ENCODE measurements at regions not wholly inside any gene's neighbourhood (a gene's known extent, or its start where the extent isn't known, plus 50 kb on each side); places are given as distances from the start of the nearest gene placed in this dataset.
A peak's percentile ranks its signal among the peaks of the same experiment; 100 is the strongest.

DNA sequence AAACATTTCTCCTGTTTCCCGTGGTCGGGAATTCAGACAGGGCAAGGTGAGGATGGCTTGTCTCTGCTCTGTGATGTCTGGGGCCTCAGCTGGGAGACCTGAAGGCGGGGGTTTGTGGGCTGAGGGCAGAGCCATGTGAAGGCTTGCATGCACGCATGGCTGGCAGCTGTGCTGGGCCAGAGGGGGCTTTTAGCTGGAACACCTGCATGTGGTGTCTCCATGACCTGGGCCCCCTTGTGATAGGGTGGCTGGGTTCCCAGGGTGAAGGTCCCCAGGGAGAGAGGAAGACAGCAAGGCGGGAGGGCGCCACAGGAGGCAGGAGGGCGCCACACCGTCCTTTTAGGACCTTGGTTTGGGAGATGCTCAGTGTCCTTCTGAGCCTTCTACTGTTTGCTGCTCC lies 101.6 kb upstream of the PRR23E start:
- DNase-seq, result no peak

DNA sequence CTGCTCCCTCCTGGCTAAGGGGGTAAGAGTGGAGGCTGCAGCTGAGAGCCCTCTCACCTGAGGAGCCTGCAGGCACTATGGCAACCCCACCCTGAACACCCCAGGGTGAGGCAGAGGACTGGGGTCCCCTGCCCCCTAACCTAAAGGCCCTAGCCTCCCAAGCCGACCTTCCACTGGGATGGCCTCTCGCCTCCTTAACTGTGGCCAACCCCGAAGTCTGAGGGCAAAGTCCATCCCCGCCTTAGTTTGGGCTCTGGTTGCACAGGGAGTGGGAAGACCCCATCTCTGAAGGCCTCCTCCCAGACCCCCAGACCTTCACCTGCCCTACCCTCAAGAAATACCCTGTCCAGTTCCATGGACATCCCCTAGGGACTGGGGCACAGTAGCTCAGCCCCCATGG lies 100.6 kb upstream of the PRR23E start:
- DNase-seq, result no peak

DNA sequence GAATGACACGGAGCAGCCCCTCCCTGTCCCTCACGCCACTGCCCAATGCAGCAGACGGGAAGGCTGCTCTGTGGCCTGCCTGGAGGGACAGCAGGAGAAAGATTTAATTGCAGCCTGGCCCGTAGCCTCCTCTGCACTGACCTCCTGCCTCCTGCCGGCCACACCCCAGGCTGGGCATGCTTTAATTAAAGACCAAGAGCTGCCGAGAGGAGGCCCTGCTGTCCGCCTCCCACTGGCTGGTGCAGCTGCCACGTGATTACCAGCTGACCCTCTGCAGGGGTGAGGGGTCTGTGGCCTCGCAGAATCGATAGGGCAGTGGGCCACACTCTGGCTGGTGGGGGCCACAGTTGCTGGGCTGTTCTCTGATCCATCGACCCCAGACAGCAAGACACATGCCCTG lies 100.2 kb upstream of the PRR23E start:
- peak; percentile 30 for DNase-seq

DNA sequence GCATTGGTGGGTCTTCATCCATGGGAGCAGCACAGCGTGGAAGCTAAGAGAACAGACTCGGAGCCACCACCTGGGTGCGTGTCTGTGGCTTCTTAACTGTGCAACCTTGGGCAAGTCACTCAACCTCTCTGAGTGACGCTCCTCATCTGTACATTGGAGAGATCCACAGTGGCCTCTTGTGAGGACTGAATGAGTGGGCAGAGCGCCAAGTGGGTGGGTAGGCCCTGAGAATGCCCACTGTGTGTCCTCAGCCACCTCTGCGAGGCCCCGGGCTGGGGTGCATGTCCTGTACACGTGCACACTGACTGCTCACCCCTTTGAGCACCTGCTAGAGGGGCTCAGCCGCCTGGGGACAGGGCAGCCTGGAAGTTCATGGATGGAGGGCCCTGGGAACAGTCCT lies 99.6 kb upstream of the PRR23E start:
- peak; percentile 13 for DNase-seq

DNA sequence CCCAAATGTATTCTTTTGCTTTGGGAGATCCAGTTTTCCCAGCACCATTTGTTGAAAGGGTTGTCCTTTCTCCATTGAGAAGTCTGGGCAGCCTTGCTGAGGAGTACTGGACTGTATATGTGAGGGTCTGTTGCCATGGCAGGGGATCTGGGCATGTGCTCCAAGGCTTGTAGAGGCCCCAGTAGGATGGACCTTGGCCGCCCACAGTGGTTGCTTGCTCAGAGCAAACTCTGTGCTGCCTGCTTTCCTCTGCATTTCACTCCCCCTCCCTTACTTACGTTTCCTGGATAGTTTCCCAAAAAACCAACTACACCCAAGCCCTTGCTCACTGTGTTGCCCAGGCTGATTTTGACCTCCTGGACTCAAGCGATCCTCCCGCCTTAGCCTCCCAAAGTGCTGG lies 97.2 kb upstream of the PRR23E start:
- no peak for DNase-seq

DNA sequence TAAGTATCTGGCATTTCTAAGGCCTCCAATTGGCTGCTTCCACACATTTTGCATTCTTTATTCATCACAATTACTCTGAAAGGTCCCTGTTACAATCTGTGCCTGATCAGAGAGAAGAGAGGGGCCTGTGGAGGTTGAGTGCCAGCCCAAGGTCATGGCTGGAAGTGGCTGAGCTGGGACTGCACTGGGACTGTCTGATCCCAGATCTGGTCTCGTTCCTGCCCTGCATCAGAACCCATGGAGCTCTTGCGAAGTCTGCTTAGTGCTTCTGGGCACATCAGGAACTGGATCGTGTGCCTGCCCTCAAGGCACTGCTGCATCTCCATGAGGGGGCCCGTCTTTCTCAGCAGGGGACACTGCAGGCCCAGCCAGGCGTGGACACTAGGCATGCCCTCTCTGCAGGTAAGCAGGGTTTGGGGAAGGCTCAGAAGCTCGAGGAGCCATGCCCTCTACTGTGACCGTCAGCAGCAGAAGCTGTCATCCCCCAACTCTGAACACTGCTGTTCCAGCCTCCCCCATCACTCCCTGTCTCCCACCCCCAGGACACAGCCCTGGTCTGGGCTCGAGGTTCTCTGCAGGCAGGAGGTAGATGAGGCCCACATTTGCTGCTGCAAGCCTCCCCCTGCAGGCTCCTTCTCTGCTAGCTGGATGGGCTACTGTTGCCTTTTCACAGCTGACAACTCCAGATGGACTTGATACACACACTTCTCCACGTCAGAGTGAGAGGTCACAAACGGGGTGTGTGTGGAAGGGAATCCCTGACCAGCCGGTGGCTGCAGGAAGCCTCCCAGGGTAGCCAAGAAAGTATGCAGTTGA lies 96.5 kb upstream of the PRR23E start:
- no peak for DNase-seq

DNA sequence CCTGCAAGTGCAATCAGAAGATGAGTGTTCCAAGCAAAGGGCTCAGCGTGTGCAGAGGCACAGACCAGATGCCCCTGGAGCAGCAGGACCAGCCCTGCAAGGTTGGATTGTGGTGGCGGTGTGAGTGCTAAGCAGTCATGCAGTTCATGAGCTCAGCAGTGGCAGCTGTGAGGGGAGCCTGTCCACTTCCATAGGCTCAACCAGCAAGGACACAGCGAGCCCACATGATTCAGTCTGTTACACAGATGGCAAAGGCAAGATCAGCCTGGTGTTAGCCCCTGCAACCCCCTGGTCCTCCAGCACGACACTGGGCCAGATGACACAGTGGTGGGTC lies 95.9 kb upstream of the PRR23E start:
- DNase-seq, result no peak

DNA sequence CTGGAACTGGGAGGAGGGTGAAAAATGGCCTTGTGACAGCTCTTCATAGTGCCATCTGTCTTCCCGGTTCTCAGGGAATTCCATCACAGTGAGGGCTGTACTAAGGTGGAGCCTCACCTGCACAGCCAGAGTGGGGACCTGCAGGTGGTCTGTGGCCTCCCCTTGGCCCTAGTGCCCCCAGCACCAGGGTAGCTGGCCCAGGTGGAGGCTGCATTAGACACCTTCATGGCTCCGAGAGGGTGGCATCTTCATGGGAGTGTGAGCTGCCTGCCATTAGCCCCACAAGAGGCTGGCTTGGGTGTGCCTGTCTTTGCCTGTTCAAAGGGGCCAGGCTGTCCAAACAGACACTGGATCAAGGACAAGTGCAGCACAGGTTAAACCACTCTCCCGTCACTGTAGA lies 95.5 kb upstream of the PRR23E start:
- DNase-seq, result peak; percentile 2

DNA sequence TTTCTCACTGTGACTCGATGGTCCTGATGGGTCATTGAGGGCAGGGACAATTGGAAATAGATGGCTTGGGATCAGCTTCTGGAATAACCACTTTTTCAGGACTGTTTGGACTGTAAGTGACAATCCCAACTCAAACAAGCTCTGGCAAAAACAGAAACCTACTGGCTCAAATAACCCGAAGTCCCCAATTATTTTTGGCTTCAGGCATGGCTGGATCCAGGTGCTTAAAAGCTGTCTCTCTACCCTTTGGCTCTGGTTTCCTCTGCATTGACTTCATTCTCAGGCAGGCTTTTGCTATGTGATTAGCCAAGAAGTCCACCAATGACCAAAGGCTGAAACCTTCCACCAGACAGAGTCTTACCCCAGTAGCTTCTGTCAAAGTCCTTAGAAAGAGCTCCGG lies 92.9 kb upstream of the PRR23E start:
- DNase-seq, result no peak

DNA sequence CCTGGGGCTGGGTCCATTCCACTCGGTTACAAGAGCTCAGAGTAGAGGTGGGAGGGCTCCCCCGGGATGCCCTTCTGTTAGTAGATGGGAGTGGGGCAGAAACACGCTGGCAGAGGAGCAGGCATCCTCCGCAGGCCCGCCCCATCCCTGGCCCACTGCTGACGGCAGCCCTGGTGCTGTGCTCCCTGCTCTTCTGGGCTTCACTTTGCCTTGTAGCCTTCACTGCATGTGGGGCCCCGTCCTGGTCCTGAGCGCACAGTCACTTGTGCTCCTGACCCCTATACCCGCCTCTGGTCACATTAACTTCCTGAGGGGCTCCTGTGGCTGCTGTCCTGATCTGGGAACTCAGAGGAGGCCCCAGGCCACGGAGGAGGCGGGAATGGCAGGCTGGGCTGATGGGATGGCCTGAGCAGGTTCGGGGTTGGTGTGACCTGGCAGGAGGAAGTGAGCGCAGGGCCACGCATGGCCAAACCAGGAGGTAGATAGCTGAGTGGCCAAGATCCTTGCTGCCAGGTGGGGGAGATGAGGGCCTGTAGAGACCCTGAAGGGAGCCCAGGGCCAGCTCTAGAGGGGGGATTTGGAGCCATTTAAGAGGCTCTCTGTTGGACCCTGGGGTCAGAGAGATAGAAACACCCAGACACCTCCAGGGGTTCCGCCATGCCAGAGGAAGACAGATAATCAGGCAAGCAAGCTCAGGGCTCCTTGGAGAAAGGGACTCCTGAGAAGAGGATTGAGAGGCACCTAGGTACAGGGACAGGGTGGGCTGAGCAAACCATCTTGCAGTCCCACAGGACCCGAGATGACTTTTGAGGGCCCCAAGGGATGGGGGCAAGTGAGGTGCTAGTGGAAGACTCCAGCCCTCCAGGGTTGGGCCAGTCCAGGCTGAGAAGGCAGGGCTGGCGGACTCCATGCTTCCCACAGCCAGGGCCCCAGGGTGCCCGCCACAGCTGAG lies 92.2 kb upstream of the PRR23E start:
- DNase-seq, result no peak

DNA sequence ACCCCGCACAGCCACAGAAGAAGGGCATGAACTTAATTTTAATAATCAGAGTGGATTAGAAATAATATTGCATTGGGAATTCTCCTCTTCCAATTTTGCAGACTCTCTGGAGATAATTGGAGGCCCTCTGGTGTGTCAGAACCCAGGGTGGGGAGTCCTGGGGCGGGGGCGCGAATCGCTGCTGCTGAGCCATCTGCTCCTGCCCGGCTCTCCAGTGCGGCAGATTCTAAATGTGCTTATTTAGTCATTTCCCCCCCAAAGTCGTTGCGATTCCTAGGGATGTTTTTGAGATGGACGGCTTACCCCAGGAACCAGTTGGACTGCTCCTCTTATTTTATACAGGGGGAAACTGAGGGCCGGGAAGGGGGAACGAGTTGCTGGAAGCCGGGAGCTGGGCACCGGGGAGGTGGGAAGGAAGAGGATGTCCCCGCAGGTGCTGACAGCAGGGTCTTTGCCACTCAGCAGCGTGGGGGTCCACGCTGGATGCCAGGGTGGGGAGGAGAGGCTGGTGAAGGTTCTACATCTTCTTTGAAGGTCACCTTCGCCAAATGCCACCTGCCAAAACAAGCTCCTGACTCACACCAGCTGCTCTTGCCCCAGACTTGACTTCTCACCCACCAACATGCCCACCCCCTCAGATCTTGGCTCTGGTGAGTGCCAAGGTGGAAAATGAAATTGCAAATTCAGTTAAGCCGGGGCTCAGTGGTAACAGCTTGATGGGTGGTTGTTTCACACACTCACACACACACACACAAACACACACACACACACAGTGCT lies 91.3 kb upstream of the PRR23E start:
- DNase-seq, result no peak

DNA sequence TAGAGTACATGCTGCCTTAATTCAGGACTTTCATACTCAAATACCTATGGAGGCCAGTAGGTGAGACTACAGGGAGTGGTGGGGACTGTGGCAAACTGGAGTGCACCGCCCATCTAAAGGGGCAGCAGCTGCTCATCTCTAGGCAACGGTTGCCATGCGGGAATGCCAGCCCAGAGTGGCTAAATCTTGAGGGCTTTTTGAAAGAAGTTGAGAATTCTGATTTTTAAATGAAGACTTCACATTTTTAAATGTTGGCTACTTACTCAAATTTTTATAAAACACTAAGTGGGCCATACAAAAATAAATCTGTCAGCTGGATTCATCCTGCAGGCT lies 90.8 kb upstream of the PRR23E start:
- no peak for DNase-seq

DNA sequence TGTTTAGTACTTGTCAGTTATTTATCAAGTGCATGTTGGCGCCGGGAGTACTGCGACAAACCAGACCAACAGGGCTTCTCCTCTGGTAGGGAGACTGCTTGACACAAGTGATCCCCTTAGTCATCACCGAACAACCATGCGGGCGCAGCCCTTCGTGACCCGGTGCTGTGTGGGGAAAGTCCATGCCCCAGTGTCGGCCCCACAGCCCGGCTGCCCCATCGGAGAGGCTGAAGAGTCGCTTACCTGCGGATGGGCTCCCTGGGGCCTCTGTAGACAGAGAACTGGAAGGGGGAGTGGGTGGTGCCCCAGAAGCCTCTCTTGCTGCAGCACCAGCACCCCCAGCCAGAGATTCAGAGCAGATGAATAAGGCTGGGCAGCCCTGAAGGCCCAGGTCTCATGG lies 90.3 kb upstream of the PRR23E start:
- no peak for DNase-seq

DNA sequence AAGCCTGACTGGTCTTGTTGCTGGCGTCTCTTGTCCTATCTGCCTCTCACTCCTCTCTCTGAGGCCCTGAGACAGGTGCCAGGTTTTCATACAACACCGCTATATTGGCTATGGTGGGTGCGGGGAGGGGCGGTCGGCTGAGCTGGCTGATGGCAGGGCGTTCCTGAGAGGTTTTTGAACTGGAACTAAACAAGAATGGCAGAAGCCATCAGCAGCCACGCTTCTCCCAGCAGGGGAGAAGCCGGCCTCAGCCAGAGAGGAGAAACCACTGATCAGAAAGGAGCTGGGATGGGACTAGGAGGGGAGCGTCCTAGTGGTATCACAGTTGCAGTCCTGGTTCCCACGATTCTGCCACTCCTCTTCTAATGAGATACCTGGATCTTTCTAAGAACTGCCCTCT lies 89.9 kb upstream of the PRR23E start:
- peak; percentile 6 for DNase-seq

DNA sequence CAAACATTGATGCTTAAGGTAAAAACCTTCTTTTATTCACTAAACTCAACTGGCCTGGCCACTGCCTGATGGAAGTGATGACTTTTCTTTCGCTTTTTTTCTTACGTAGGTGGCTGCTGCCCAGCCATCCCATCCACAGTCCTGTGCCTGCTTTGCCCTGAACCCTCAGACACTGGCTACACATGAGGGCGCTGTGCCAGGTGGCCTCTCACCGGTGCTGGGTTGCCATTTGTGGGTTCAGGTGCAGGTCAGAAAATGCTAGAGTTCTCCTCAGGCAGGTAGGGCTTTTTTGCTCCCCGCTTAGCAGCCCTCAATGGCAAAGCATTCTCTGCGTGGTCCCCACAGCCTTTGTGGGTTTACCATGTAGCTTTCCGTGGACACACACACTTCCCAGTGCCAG lies 88.3 kb upstream of the PRR23E start:
- no peak for DNase-seq

DNA sequence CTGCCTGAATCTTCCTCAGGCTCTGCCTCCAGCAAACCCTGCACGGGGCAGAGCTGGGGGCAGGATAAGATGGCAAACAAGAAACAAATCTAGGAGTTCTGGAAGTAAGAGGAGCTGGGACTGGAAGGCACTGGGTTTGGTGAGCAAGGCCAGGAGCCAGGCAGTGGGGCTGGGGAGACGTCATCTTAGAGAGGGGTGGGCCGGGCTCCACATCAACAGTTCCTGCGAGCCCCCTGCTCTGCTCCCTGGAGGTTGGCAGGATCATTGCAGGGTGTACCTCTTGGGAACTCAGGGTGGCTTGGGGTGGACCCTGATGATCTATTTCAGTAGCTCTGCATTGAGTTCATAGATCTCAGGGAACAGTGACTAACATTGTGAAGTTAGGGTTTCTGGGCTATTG lies 87.3 kb upstream of the PRR23E start:
- DNase-seq, result no peak

DNA sequence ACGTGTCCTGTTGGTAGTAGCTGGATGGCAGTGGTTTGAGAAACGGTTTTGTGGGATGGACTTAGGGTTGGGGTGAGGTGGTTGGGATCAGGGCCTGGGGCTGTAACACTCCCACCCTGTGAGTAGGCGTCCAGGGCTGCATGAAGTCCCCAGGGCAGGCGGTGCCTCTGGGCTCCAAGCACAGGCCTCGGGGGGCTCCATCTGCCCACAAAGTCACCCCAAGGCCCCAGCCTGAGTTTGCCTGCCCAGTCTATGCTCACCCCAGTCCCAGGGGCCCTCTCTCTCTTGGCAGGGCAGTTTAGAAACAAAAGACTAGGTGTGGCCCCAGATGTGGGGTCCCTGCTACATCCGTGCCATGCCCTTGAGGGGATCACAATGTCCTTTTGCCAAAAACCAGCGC lies 86.9 kb upstream of the PRR23E start:
- no peak for DNase-seq

DNA sequence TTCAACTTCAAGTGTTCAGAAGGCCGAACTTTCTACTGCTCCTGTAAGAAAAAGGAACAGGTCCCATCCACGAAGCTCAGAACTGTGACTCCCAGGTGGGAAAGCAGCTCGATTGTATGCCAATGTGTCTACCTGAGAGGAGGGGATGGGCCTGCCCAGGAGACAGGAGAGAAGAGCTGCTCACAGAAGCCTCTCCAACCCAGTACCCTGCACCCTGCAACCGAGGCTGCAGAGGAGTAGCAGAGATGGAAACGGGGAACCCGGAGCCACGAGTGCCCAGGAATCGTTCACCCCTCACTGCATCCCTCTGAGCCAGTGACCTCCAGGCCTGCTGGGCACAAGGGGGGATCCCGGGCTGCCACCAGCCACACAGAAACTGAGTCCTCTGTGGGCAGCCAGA lies 86.5 kb upstream of the PRR23E start:
- DNase-seq, result no peak

DNA sequence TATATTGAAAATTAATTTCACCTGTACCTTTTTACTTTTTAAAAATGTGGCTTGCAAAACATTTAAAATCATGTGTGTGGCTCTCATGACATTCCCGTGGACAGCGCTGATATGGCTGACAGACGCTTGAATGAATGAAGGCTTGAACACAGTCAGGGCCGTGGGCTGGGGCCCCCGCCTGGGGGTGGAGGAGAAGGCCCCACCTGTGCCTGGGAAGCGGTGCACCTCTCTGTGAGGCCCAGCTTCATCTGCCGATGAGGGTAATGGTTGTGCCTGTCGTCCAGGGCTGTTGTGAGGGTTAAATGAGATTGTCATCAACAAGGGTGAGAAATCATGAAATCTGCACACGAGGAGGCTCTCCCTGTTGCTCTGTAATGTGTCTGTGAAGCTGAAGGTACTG lies 85.9 kb upstream of the PRR23E start:
- DNase-seq, result no peak

DNA sequence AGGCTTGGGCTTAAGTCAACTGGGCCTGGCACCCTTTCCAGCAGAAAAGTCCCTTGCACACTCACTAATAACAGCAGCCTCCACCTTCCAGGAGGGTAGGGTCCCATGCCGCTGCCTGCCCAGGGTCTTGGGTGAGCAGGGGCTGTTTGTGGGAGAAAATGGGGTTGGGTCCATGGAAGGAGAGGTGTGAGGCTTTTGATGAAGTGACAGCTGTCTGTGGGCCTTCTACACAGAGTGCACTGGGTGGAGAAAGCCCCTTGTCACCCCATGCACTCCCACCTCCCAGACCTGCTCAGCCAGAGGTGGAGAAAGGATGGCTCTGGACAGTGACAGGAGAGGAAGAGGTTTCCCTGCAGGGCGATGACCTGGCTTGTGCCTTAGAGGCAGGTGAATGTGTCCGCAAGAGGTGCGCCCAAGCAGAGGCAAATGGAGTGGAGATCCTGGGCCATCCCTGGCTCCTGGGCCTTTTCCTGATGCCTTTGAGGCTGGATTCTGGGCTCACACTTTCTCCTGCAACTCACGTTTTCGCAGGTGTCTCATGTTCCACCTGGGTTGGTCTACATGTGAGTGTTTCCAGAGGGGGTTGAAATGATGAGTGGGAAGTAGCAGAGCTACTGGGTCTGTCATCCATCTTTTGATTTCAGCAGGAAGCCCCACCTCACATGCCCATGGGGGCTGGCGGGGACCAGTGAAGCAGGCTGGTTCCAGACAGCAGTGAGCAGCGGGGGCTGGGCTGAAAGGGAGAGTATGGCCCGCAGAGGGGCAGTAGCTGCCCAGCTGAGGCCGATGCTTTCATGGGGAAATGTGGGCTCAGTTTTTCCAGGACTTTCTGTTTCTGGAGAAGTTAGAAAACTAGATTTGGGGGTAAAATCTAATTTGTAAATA lies 85.2 kb upstream of the PRR23E start:
- DNase-seq, result no peak

DNA sequence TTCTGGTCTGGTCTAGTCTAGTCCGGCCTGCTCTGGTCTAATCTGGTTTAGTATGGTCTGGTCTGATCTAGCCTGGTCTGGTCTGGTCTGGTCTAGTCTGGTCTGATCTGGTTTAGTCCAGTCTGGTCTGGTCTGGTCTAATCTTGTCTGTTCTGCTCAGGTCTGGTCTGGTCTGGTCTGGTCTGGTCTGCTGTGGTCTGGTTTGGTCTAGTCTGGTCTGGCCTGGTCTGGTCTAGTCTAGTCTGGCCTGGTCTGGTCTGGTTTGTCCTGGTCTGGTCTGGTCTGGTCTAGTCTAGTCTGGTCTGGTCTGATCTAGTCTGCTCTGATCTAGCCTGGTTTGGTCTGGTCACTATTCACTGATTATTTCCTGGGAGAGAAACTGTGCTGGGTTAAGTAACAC lies 84.1 kb upstream of the PRR23E start:
- no peak for DNase-seq

DNA sequence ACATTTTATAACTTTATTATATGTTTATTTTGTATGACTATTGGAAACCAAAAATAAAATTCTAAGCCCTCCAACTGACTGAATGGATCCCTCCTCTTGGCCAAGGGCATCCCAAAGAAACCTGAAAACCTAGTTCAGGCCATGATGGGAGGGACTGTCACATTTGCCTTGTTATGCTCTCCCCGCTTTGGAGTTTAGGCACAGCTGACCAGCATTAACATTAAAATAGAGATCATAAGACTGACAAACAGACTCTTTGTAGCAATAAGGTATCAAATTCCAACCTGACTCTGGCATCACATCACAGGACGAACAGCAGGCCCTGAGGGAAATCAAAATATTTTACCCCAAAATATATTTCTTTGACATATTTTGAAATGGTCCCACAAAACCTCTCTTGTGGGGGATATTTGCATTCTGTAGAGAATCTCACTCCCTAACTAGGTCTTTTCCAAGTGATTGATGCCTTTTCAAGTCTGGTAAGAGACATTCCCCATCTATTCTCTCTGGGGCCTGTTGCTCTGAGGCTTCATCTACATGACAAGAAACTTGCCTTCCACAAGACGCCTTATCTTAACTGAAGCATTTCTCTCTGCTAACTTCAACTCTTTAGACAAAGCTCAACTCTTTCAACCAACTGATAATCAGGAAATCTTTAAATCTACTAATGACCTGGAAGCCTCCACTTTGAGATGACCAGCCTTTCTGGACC lies 81.8 kb upstream of the PRR23E start:
- no peak for DNase-seq

Data from NCI-H69 (cell line).